H9 (cell line): ENCODE measurements at regions not wholly inside any gene's neighbourhood (a gene's known extent, or its start where the extent isn't known, plus 50 kb on each side); places are given as distances from the start of the nearest gene placed in this dataset.

Source experiments
- DNase-seq: peaks from one replicate; pipeline ENCODE4 v3.0.0-alpha.2; 2017
- H2AFZ ChIP-seq: one replicate; pipeline ENCODE4 v1.6.1; 2013; ENCODE audit warnings: mild to moderate bottlenecking, low read length, control low read depth, moderate library complexity
- H2AK5ac ChIP-seq: 2 replicates; pipeline ENCODE4 v1.6.1; 2013; ENCODE audit warnings: low read length, control low read depth, mixed read lengths; ENCODE audit not compliant: insufficient read length
- H2BK120ac ChIP-seq: one replicate; pipeline ENCODE4 v1.6.1; 2013; ENCODE audit warnings: low read depth, mild to moderate bottlenecking, low read length, control low read depth, inconsistent platforms; ENCODE audit not compliant: poor library complexity, severe bottlenecking
- H2BK12ac ChIP-seq: 2 replicates; pipeline ENCODE4 v1.6.1; 2013; ENCODE audit warnings: low read length, control low read depth, mixed read lengths, low read depth; ENCODE audit not compliant: insufficient read length
- H2BK15ac ChIP-seq: 2 replicates; pipeline ENCODE4 v1.6.1; 2013; ENCODE audit warnings: low read depth, low read length, control low read depth
- H2BK20ac ChIP-seq: one replicate; pipeline ENCODE4 v1.6.1; 2013; ENCODE audit warnings: low read depth, mild to moderate bottlenecking, low read length, control low read depth, inconsistent platforms; ENCODE audit not compliant: poor library complexity, severe bottlenecking
- H2BK5ac ChIP-seq: 2 replicates; pipeline ENCODE4 v1.6.1; 2013; ENCODE audit warnings: low read length, control low read depth, mixed read lengths; ENCODE audit not compliant: insufficient read length
- H3K14ac ChIP-seq: 2 replicates; pipeline ENCODE4 v1.6.1; 2013; ENCODE audit warnings: low read length, control low read depth; ENCODE audit not compliant: insufficient read depth
- H3K18ac ChIP-seq: 2 replicates; pipeline ENCODE4 v1.6.1; 2013; ENCODE audit warnings: low read depth, mild to moderate bottlenecking, mixed read lengths, low read length, control low read depth; ENCODE audit not compliant: insufficient read length
- H3K23ac ChIP-seq: 2 replicates; pipeline ENCODE4 v1.6.1; 2013; ENCODE audit warnings: low read length, control low read depth, mixed read lengths, low read depth; ENCODE audit not compliant: insufficient read length
- H3K23me2 ChIP-seq: 2 replicates; pipeline ENCODE4 v1.6.1; 2013; ENCODE audit warnings: low read depth, mild to moderate bottlenecking, mixed read lengths, low read length, control low read depth; ENCODE audit not compliant: insufficient read length, poor library complexity, severe bottlenecking
- H3K27ac ChIP-seq: 2 replicates; pipeline ENCODE4 v1.5.1; 2013; ENCODE audit warnings: low read length, control low read depth, mixed read lengths, low read depth; ENCODE audit not compliant: insufficient read length
- H3K27me3 ChIP-seq: 2 replicates; pipeline ENCODE4 v1.6.1; 2013; ENCODE audit warnings: low read length, control low read depth, inconsistent platforms; ENCODE audit not compliant: insufficient read depth
- H3K4ac ChIP-seq: 2 replicates; pipeline ENCODE4 v1.6.1; 2013; ENCODE audit warnings: low read depth, mild to moderate bottlenecking, control low read depth, inconsistent platforms, low read length, moderate library complexity
- H3K4me1 ChIP-seq: 2 replicates; pipeline ENCODE4 v1.6.1; 2013; ENCODE audit warnings: low read length, control low read depth, inconsistent platforms; ENCODE audit not compliant: insufficient read depth
- H3K4me2 ChIP-seq: 2 replicates; pipeline ENCODE4 v1.6.1; 2013; ENCODE audit warnings: low read length, control low read depth, mixed read lengths; ENCODE audit not compliant: insufficient read length, insufficient read depth
- H3K56ac ChIP-seq: 2 replicates; pipeline ENCODE4 v1.6.1; 2013; ENCODE audit warnings: low read depth, mild to moderate bottlenecking, mixed read lengths, low read length, control low read depth; ENCODE audit not compliant: insufficient read length
- H3K79me1 ChIP-seq: 2 replicates; pipeline ENCODE4 v1.6.1; 2013; ENCODE audit warnings: low read depth, mild to moderate bottlenecking, moderate library complexity, low read length, control low read depth, inconsistent platforms; ENCODE audit not compliant: insufficient read depth, poor library complexity, severe bottlenecking
- H3K79me2 ChIP-seq: 2 replicates; pipeline ENCODE4 v1.6.1; 2013; ENCODE audit warnings: low read length, control low read depth, inconsistent platforms; ENCODE audit not compliant: insufficient read depth
- H3K9ac ChIP-seq: 2 replicates; pipeline ENCODE4 v1.6.1; 2013; ENCODE audit warnings: low read length, control low read depth, mixed read lengths; ENCODE audit not compliant: insufficient read length; ENCODE audit errors: extremely low read depth
- H3K9me3 ChIP-seq: one replicate; pipeline ENCODE4 v1.6.1; 2013; ENCODE audit warnings: low read depth, low read length, inconsistent platforms; ENCODE audit not compliant: control insufficient read depth
- H3T11ph ChIP-seq: one replicate; pipeline ENCODE4 v1.6.1; 2013; ENCODE audit warnings: mild to moderate bottlenecking, low read length, control low read depth, inconsistent platforms
- H4K20me1 ChIP-seq: one replicate; pipeline ENCODE4 v1.6.1; 2013; ENCODE audit not compliant: control insufficient read depth, insufficient read length, insufficient read depth
- H4K5ac ChIP-seq: 2 replicates; pipeline ENCODE4 v1.6.1; 2013; ENCODE audit warnings: low read depth, mild to moderate bottlenecking, mixed read lengths, low read length, control low read depth; ENCODE audit not compliant: insufficient read length
- H4K8ac ChIP-seq: replicated peaks from 2 replicates; pipeline ENCODE4 v1.6.1; 2013; ENCODE audit warnings: low read length, control low read depth, mixed read lengths, low read depth; ENCODE audit not compliant: insufficient read length
- H4K91ac ChIP-seq: 2 replicates; pipeline ENCODE4 v1.6.1; 2013; ENCODE audit warnings: low read depth, mild to moderate bottlenecking, moderate library complexity, mixed read lengths, low read length, control low read depth; ENCODE audit not compliant: insufficient read length
- H3K27ac Mint-ChIP-seq, 3 experiments: 2 replicates in 2 of 3; 3 replicates in 1 of 3; pipeline ENCODE4 v1.8.0; 2020 to 2021; ENCODE audit warnings: mixed read lengths in 3 of 3, mild to moderate bottlenecking in 1 of 3, moderate library complexity in 1 of 3
- H3K27me3 Mint-ChIP-seq: 2 replicates; pipeline ENCODE4 v1.8.0; 2021; ENCODE audit warnings: low read depth, mild to moderate bottlenecking, moderate library complexity, mixed read lengths
- H3K36me3 Mint-ChIP-seq, 3 experiments: 2 replicates in 2 of 3; 3 replicates in 1 of 3; pipeline ENCODE4 v1.8.0; 2020 to 2021; ENCODE audit warnings: low read depth in 3 of 3, mixed read lengths in 3 of 3; ENCODE audit not compliant: insufficient read depth in 1 of 3
- H3K4me1 Mint-ChIP-seq, 2 experiments: 2 replicates each; pipeline ENCODE4 v1.8.0; 2020; ENCODE audit warnings: mixed read lengths in 2 of 2
- H3K4me3 Mint-ChIP-seq, 2 experiments: 2 replicates in 1 of 2; 3 replicates in 1 of 2; pipeline ENCODE4 v1.8.0; 2020 to 2021; ENCODE audit warnings: mild to moderate bottlenecking in 2 of 2, mixed read lengths in 2 of 2, moderate library complexity in 1 of 2
- H3K9me3 Mint-ChIP-seq, 2 experiments: 2 replicates in 1 of 2; 3 replicates in 1 of 2; pipeline ENCODE4 v1.8.0; 2020; ENCODE audit warnings: mild to moderate bottlenecking in 2 of 2, mixed read lengths in 2 of 2, moderate library complexity in 1 of 2
- WGBS: extraction: QIAGEN DNeasy Blood & Tissue Kit; methylation state at CpG from one replicate; pipeline ENCODE4 v1.1.7; 2013; ENCODE audit warnings: missing lambda C conversion rate, low lambda C conversion rate, mixed read lengths; ENCODE audit not compliant: insufficient read length; ENCODE audit errors: extremely low coverage; 5-methylcytosine and 5-hydroxymethylcytosine counted together
- TF ChIP-seq, protein P1 (sequence below): fragments of 200-600 bp; sonication (generic); conservative IDR thresholded peaks from 3 replicates; pipeline ENCODE4 v1.8.0; 2021; ENCODE audit warnings: antibody characterized with exemption, mild to moderate bottlenecking

DNA sequence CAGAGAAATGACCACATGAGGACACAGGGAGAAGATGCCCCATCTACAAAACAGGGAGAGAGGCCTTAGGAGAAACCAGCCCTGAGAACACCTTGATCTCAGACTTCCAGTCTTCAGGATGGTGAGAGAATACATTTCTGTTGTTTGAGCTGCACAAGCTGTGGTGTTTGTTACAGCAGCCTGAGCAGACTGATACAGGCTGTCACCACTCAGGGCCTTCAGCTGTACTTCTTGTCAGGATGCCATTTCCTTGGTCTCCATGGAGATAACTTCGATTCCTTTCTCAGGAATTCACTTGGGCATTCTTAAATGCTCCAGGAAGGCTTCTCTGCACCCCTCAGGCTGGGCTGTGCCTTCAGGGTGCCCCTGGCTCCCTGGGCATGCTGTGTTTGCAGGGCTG lies 85.7 kb upstream of the IGFBP3 start:
- Mint-ChIP-seq H3K27ac (no peak overlapping the region), H3K4me1 (peaks cover 0 to 5% of the 10 kb centered on the region in 2 experiments; a peak in 1 of 4 replicates), H3K27me3 (no peaks in the 10 kb centered on the region; the same call in 1 of the 2 replicates), H3K4me3 (no peak overlapping the region), H3K36me3 (no peaks in the 10 kb centered on the region), H3K9me3 (peaks cover 0 to 3% of the 10 kb centered on the region in 2 experiments; a peak in 1 of 5 replicates)
- Histone ChIP-seq H3K23me2 (no peaks in the 10 kb centered on the region), H3K4me2 (no peak overlapping the region), H3K27ac (no peak overlapping the region), H3K14ac (no peak overlapping the region), H4K5ac (no peak overlapping the region), H2BK120ac (no peak overlapping the region), H2BK15ac (no peak overlapping the region), H3K9ac (no peak overlapping the region), H2AK5ac (no peak overlapping the region), H4K91ac (no peak overlapping the region), H3K23ac (no peak overlapping the region), H3K18ac (no peak overlapping the region), H2BK12ac (no peak overlapping the region), H3T11ph (no peak overlapping the region), H3K9me3 (no peaks in the 10 kb centered on the region), H2BK20ac (no peak overlapping the region), H4K20me1 (no peaks in the 10 kb centered on the region), H3K4me1 (no peaks in the 10 kb centered on the region; the same call in 1 of the 2 replicates), H2AFZ (no peak overlapping the region), H3K79me1 (no peaks in the 10 kb centered on the region), H3K79me2 (no peaks in the 10 kb centered on the region), H3K56ac (no peak overlapping the region), H3K4ac (no peak overlapping the region), H2BK5ac (no peak overlapping the region), H4K8ac (no peak overlapping the region), H3K27me3 (no peaks in the 10 kb centered on the region)
- no peak for DNase-seq
- TF ChIP-seq, protein P1, sequence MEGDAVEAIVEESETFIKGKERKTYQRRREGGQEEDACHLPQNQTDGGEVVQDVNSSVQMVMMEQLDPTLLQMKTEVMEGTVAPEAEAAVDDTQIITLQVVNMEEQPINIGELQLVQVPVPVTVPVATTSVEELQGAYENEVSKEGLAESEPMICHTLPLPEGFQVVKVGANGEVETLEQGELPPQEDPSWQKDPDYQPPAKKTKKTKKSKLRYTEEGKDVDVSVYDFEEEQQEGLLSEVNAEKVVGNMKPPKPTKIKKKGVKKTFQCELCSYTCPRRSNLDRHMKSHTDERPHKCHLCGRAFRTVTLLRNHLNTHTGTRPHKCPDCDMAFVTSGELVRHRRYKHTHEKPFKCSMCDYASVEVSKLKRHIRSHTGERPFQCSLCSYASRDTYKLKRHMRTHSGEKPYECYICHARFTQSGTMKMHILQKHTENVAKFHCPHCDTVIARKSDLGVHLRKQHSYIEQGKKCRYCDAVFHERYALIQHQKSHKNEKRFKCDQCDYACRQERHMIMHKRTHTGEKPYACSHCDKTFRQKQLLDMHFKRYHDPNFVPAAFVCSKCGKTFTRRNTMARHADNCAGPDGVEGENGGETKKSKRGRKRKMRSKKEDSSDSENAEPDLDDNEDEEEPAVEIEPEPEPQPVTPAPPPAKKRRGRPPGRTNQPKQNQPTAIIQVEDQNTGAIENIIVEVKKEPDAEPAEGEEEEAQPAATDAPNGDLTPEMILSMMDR: no peak
- WGBS: no CpG with 5 or more reads among the region's 1 CpG
